OCI-LY1 (cell line): ENCODE measurements at regions not wholly inside any gene's neighbourhood (a gene's known extent, or its start where the extent isn't known, plus 50 kb on each side); places are given as distances from the start of the nearest gene placed in this dataset.

Experiments
- EZH2 ChIP-seq: fragments of 200-600 bp; sonication (generic), shearing (Covaris generic); IDR thresholded peaks from 2 replicates; pipeline ENCODE4 v1.8.0; 2017; ENCODE audit warnings: borderline replicate concordance, mixed run types, mild to moderate bottlenecking, antibody characterized with exemption, low read length, moderate library complexity, mixed read lengths
- TF ChIP-seq, protein P1 (sequence below): fragments of 200-600 bp; sonication (generic), shearing (Covaris generic); IDR thresholded peaks from 2 replicates; pipeline ENCODE4 v1.5.1; 2017; ENCODE audit warnings: mild to moderate bottlenecking, antibody characterized with exemption, low read length, moderate library complexity, mixed read lengths

DNA sequence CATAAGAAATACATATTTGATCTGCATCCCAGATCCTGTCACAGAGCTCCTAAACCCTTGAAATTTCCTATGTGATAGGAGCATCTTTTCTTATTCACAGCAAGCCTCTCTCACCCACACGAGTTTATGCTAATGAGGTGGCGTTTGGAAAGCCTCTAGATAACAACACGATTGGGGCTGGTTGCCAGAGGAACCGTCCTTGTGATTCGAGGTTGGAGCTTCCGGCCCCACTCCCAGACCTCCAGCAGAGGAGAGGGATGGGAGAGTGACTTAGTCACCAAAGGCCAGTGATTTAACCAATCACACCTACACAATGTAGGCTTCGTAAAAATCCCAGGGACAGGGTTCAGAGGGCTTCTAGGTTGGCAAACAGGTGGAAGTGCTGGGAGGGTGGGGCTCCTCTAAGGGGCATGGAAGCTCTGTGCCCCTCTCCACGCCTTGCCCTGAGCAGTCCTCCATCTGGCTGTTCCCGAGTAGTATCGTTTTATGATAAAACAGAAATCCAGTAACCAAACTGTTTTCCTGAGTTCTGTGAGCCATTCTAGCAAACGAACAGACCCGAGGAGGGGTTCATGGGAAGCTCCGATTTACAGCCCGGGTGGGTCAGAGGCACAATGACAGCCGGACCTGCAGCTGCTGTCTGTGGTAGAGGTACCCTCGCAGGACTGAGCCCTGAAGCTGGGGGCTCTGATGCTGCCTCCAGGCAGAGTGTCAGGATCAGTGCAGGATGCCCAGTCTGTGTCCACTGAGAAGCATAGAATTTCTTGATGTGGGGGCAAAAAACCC is 238.1 kb upstream of the ARID1B start:
- TF ChIP-seq, protein P1, sequence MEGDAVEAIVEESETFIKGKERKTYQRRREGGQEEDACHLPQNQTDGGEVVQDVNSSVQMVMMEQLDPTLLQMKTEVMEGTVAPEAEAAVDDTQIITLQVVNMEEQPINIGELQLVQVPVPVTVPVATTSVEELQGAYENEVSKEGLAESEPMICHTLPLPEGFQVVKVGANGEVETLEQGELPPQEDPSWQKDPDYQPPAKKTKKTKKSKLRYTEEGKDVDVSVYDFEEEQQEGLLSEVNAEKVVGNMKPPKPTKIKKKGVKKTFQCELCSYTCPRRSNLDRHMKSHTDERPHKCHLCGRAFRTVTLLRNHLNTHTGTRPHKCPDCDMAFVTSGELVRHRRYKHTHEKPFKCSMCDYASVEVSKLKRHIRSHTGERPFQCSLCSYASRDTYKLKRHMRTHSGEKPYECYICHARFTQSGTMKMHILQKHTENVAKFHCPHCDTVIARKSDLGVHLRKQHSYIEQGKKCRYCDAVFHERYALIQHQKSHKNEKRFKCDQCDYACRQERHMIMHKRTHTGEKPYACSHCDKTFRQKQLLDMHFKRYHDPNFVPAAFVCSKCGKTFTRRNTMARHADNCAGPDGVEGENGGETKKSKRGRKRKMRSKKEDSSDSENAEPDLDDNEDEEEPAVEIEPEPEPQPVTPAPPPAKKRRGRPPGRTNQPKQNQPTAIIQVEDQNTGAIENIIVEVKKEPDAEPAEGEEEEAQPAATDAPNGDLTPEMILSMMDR: no peak
- no peak for TF ChIP-seq EZH2
